Smooth muscle cell (in vitro differentiated cells): ENCODE measurements at regions not wholly inside any gene's neighbourhood (a gene's known extent, or its start where the extent isn't known, plus 50 kb on each side); places are given as distances from the start of the nearest gene placed in this dataset.

Source experiments
- DNase-seq: peaks from one replicate; lab custom pipeline; 2025; ENCODE audit not compliant: unreplicated experiment; lab: John Stamatoyannopoulos, UW
- H2AFZ ChIP-seq: fragments of 200-600 bp; sonication (generic); 2 replicates; pipeline ENCODE4 v1.6.0; 2016; ENCODE audit warnings: antibody characterized with exemption, low read depth, mild to moderate bottlenecking
- H3F3A ChIP-seq: fragments of 200-600 bp; sonication (generic); 2 replicates; pipeline ENCODE4 v1.6.0; 2017; ENCODE audit warnings: antibody characterized with exemption, low read depth
- H3K27ac ChIP-seq: fragments of 200-600 bp; sonication (generic); 2 replicates; pipeline ENCODE4 v1.5.1; 2016; ENCODE audit warnings: low read depth, mild to moderate bottlenecking
- H3K27me3 ChIP-seq: fragments of 200-600 bp; sonication (generic); 2 replicates; pipeline ENCODE4 v1.6.1; 2016; ENCODE audit warnings: low read depth, mild to moderate bottlenecking
- H3K36me3 ChIP-seq: fragments of 200-600 bp; sonication (generic); 2 replicates; pipeline ENCODE4 v1.5.1; 2016; ENCODE audit warnings: low read depth
- H3K4me1 ChIP-seq: fragments of 200-600 bp; sonication (generic); 2 replicates; pipeline ENCODE4 v1.5.1; 2016; ENCODE audit warnings: low read depth
- H3K4me2 ChIP-seq: fragments of 200-600 bp; sonication (generic); 2 replicates; pipeline ENCODE4 v1.6.0; 2016; ENCODE audit warnings: mild to moderate bottlenecking
- H3K4me3 ChIP-seq: fragments of 200-600 bp; sonication (generic); 2 replicates; pipeline ENCODE4 v1.5.1; 2016; ENCODE audit warnings: mild to moderate bottlenecking
- H3K79me2 ChIP-seq: fragments of 200-600 bp; sonication (generic); 2 replicates; pipeline ENCODE4 v1.6.0; 2016; ENCODE audit warnings: low read depth, mild to moderate bottlenecking
- H3K9ac ChIP-seq: fragments of 200-600 bp; sonication (generic); 2 replicates; pipeline ENCODE4 v1.6.0; 2016; ENCODE audit warnings: low read depth
- H3K9me3 ChIP-seq: fragments of 200-600 bp; sonication (generic); replicated peaks from 2 replicates; pipeline ENCODE4 v1.5.1; 2016; ENCODE audit warnings: low read depth
- H4K20me1 ChIP-seq: fragments of 200-600 bp; sonication (generic); 2 replicates; pipeline ENCODE4 v1.6.0; 2016; ENCODE audit warnings: low read depth
- WGBS: methylation state at CpG from one replicate; pipeline ENCODE4 v1.1.7; 2016; ENCODE audit warnings: low lambda C conversion rate; 5-methylcytosine and 5-hydroxymethylcytosine counted together
- TF ChIP-seq, protein P1 (sequence below): fragments of 200-600 bp; sonication (generic); IDR thresholded peaks from 2 replicates; pipeline ENCODE4 v1.5.1; 2017; ENCODE audit warnings: borderline replicate concordance, mild to moderate bottlenecking, antibody characterized with exemption; ENCODE audit not compliant: insufficient read depth, poor library complexity, severe bottlenecking

GRCh38 chr1:91122106-91122717 lies 100.4 kb upstream of the ZNF644 start:
- Histone ChIP-seq H3K27ac (no peak overlapping the region), H3K9ac (no peak overlapping the region), H3K79me2 (no peaks in the 10 kb centered on the region), H3K9me3 (no peaks in the 10 kb centered on the region), H3K4me3 (no peak overlapping the region), H3K4me2 (no peak overlapping the region), H3K4me1 (peaks cover 8% of the 10 kb centered on the region), H3K27me3 (no peaks in the 10 kb centered on the region), H4K20me1 (no peaks in the 10 kb centered on the region), H3F3A (no peaks in the 10 kb centered on the region), H3K36me3 (no peaks in the 10 kb centered on the region), H2AFZ (no peak overlapping the region)
- DNase-seq: no peak
- TF ChIP-seq, protein P1, sequence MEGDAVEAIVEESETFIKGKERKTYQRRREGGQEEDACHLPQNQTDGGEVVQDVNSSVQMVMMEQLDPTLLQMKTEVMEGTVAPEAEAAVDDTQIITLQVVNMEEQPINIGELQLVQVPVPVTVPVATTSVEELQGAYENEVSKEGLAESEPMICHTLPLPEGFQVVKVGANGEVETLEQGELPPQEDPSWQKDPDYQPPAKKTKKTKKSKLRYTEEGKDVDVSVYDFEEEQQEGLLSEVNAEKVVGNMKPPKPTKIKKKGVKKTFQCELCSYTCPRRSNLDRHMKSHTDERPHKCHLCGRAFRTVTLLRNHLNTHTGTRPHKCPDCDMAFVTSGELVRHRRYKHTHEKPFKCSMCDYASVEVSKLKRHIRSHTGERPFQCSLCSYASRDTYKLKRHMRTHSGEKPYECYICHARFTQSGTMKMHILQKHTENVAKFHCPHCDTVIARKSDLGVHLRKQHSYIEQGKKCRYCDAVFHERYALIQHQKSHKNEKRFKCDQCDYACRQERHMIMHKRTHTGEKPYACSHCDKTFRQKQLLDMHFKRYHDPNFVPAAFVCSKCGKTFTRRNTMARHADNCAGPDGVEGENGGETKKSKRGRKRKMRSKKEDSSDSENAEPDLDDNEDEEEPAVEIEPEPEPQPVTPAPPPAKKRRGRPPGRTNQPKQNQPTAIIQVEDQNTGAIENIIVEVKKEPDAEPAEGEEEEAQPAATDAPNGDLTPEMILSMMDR: no peak
- 86% methylated on average over 2 of the region's 2 CpGs for WGBS

DNA sequence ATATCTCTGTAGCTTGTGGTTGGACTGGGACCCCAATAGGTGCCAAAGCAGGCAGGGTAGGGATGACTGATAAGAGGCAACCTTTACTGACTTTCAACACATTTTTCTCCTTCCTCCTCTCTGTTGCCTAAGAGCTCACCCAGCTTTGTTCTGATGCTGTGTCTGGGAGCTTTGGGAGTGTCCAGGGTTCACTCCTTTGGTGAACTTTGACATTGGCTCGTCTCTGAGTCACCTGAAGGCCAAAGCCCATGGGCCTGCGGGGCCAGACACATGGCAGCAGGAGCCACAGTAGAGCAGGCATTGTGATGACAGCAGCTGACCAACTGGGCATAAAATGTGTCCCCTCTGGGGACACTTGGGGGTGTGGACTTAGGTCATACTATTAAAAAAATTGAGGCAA lies 99.5 kb upstream of the ZNF644 start:
- Histone ChIP-seq H3K27me3 (no peaks in the 10 kb centered on the region), H3K4me2 (no peak overlapping the region), H3K27ac (no peak overlapping the region), H3K4me3 (no peak overlapping the region), H2AFZ (no peak overlapping the region), H4K20me1 (no peaks in the 10 kb centered on the region), H3K79me2 (no peaks in the 10 kb centered on the region), H3K9ac (no peak overlapping the region), H3K36me3 (no peaks in the 10 kb centered on the region), H3K9me3 (no peaks in the 10 kb centered on the region), H3F3A (no peaks in the 10 kb centered on the region), H3K4me1 (peaks cover 8% of the 10 kb centered on the region)
- TF ChIP-seq, protein P1: no peak
- no peak for DNase-seq
- 93% methylated on average over 2 of the region's 2 CpGs for WGBS

DNA sequence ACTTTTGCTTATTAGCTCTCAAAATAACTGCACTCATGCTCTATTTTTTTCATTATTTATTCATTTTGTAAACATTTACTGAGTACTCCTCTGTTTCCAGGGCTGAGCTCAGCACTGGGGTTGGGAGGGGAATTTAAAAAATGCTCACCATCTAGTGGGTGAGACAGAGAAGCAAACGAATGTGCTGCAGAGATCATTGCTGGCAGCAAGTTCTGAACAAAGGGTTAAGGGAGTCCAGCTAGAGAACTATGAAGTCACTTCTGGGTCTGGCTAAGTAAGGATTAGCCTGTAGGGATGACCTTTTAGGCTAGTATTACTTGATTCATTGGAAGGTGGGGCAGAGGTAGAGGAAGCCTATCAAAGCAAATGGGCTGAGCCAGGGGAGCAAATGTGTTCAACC lies 99.1 kb upstream of the ZNF644 start:
- no peak for DNase-seq
- Histone ChIP-seq H2AFZ (no peak overlapping the region), H4K20me1 (no peaks in the 10 kb centered on the region), H3K9ac (no peak overlapping the region), H3F3A (no peaks in the 10 kb centered on the region), H3K27ac (peak overlapping the region; percentile 36), H3K36me3 (no peaks in the 10 kb centered on the region), H3K4me3 (no peak overlapping the region), H3K27me3 (no peaks in the 10 kb centered on the region), H3K4me1 (peaks cover 8% of the 10 kb centered on the region), H3K9me3 (no peaks in the 10 kb centered on the region), H3K4me2 (no peak overlapping the region), H3K79me2 (no peaks in the 10 kb centered on the region)
- WGBS: 4% methylated on average over 1 of the region's 1 CpG
- TF ChIP-seq, protein P1: no peak

- no peaks in the 10 kb centered on the region for H3K79me2 ChIP-seq
- TF ChIP-seq, protein P1: no peak
- no peaks in the 10 kb centered on the region for H4K20me1 ChIP-seq
- no peak overlapping the region for H2AFZ ChIP-seq
- no peaks in the 10 kb centered on the region for H3K36me3 ChIP-seq
- H3K9ac ChIP-seq: no peak overlapping the region
- WGBS: 82% methylated on average over 3 of the region's 3 CpGs
- peaks cover 8% of the 10 kb centered on the region for H3K4me1 ChIP-seq
- H3K4me2 ChIP-seq: no peak overlapping the region
- H3K9me3 ChIP-seq: no peaks in the 10 kb centered on the region
- H3F3A ChIP-seq: no peaks in the 10 kb centered on the region
- peak overlapping the region; percentile 36 for H3K27ac ChIP-seq
- no peak for DNase-seq
- no peaks in the 10 kb centered on the region for H3K27me3 ChIP-seq
- no peak overlapping the region for H3K4me3 ChIP-seq
Observed at GRCh38 chr1:91120421-91120820, 98.6 kb upstream of the ZNF644 start.
